Smooth muscle cell (in vitro differentiated cells): ENCODE measurements at regions not wholly inside any gene's neighbourhood (a gene's known extent, or its start where the extent isn't known, plus 50 kb on each side); places are given as distances from the start of the nearest gene placed in this dataset.

ENCODE experiments used
- DNase-seq: peaks from one replicate; lab custom pipeline; 2025; ENCODE audit not compliant: unreplicated experiment; lab: John Stamatoyannopoulos, UW
- H2AFZ ChIP-seq: fragments of 200-600 bp; sonication (generic); 2 replicates; pipeline ENCODE4 v1.6.0; 2016; ENCODE audit warnings: antibody characterized with exemption, low read depth, mild to moderate bottlenecking
- H3F3A ChIP-seq: fragments of 200-600 bp; sonication (generic); 2 replicates; pipeline ENCODE4 v1.6.0; 2017; ENCODE audit warnings: antibody characterized with exemption, low read depth
- H3K27ac ChIP-seq: fragments of 200-600 bp; sonication (generic); 2 replicates; pipeline ENCODE4 v1.5.1; 2016; ENCODE audit warnings: low read depth, mild to moderate bottlenecking
- H3K27me3 ChIP-seq: fragments of 200-600 bp; sonication (generic); 2 replicates; pipeline ENCODE4 v1.6.1; 2016; ENCODE audit warnings: low read depth, mild to moderate bottlenecking
- H3K36me3 ChIP-seq: fragments of 200-600 bp; sonication (generic); 2 replicates; pipeline ENCODE4 v1.5.1; 2016; ENCODE audit warnings: low read depth
- H3K4me1 ChIP-seq: fragments of 200-600 bp; sonication (generic); 2 replicates; pipeline ENCODE4 v1.5.1; 2016; ENCODE audit warnings: low read depth
- H3K4me2 ChIP-seq: fragments of 200-600 bp; sonication (generic); 2 replicates; pipeline ENCODE4 v1.6.0; 2016; ENCODE audit warnings: mild to moderate bottlenecking
- H3K4me3 ChIP-seq: fragments of 200-600 bp; sonication (generic); 2 replicates; pipeline ENCODE4 v1.5.1; 2016; ENCODE audit warnings: mild to moderate bottlenecking
- H3K79me2 ChIP-seq: fragments of 200-600 bp; sonication (generic); 2 replicates; pipeline ENCODE4 v1.6.0; 2016; ENCODE audit warnings: low read depth, mild to moderate bottlenecking
- H3K9ac ChIP-seq: fragments of 200-600 bp; sonication (generic); 2 replicates; pipeline ENCODE4 v1.6.0; 2016; ENCODE audit warnings: low read depth
- H3K9me3 ChIP-seq: fragments of 200-600 bp; sonication (generic); replicated peaks from 2 replicates; pipeline ENCODE4 v1.5.1; 2016; ENCODE audit warnings: low read depth
- H4K20me1 ChIP-seq: fragments of 200-600 bp; sonication (generic); 2 replicates; pipeline ENCODE4 v1.6.0; 2016; ENCODE audit warnings: low read depth
- WGBS: methylation state at CpG from one replicate; pipeline ENCODE4 v1.1.7; 2016; ENCODE audit warnings: low lambda C conversion rate; 5-methylcytosine and 5-hydroxymethylcytosine counted together
- TF ChIP-seq, protein P1 (sequence below): fragments of 200-600 bp; sonication (generic); IDR thresholded peaks from 2 replicates; pipeline ENCODE4 v1.5.1; 2017; ENCODE audit warnings: borderline replicate concordance, mild to moderate bottlenecking, antibody characterized with exemption; ENCODE audit not compliant: insufficient read depth, poor library complexity, severe bottlenecking

DNA sequence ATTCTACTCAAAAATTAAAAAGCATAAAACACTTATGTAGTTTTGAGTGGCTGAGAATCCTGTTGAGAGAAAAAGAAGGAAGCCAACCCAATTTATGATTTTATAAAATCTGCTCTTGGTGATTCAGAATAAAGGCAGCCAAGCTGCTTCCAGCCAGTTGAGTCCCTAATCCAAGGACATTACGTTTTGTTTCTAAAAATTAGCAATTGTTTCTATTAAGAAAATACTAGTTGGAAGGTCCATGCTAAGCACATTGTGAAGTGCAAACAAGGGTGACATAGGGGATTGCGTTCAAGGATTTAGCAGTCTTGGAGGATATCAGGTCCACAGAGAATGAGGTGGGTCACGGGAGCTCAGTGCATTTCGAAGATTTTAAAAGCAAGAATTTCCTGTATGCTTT, 987.7 kb downstream of the TYW1 start:
- 78% methylated on average over 4 of the region's 4 CpGs for WGBS
- Histone ChIP-seq H3K27ac (no peak overlapping the region), H3K36me3 (no peaks in the 10 kb centered on the region)

DNA sequence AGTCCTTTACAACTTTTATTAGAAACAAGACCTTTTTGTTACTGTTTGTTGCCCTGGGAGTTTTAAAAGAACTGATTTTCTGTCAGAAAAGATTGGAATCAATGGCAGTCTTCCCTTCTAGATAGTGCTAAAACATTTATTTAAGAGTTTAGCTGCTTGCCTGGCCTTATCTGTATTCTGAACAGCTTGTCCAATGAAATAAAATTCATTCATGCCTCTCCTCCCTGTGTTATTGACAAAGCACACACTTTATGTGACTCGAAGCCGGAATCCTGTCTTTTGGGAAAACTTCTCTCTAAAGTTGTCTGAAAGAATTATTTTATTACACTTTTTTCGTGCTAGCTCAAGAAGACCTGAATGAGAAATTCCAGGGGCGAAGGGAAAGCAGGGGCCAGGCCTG, 992.5 kb downstream of the TYW1 start:
- Histone ChIP-seq H3K4me1 (no peaks in the 10 kb centered on the region), H3K79me2 (no peaks in the 10 kb centered on the region), H3K9me3 (no peaks in the 10 kb centered on the region), H3K9ac (no peak overlapping the region), H2AFZ (no peak overlapping the region), H3F3A (no peaks in the 10 kb centered on the region), H3K4me2 (no peak overlapping the region), H3K4me3 (no peak overlapping the region), H3K36me3 (no peaks in the 10 kb centered on the region), H3K27ac (no peak overlapping the region), H3K27me3 (peaks cover 5% of the 10 kb centered on the region), H4K20me1 (no peaks in the 10 kb centered on the region)
- TF ChIP-seq, protein P1, sequence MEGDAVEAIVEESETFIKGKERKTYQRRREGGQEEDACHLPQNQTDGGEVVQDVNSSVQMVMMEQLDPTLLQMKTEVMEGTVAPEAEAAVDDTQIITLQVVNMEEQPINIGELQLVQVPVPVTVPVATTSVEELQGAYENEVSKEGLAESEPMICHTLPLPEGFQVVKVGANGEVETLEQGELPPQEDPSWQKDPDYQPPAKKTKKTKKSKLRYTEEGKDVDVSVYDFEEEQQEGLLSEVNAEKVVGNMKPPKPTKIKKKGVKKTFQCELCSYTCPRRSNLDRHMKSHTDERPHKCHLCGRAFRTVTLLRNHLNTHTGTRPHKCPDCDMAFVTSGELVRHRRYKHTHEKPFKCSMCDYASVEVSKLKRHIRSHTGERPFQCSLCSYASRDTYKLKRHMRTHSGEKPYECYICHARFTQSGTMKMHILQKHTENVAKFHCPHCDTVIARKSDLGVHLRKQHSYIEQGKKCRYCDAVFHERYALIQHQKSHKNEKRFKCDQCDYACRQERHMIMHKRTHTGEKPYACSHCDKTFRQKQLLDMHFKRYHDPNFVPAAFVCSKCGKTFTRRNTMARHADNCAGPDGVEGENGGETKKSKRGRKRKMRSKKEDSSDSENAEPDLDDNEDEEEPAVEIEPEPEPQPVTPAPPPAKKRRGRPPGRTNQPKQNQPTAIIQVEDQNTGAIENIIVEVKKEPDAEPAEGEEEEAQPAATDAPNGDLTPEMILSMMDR, result no peak
- DNase-seq, result no peak
- 62% methylated on average over 4 of the region's 4 CpGs for WGBS

More for the DNA sequence above, 987.7 kb downstream of the TYW1 start:
- Histone ChIP-seq H2AFZ (no peak overlapping the region), H4K20me1 (no peaks in the 10 kb centered on the region), H3K79me2 (no peaks in the 10 kb centered on the region), H3K27me3 (peaks cover 20% of the 10 kb centered on the region), H3K9ac (no peak overlapping the region), H3K4me2 (no peak overlapping the region), H3K4me1 (no peaks in the 10 kb centered on the region), H3K9me3 (no peaks in the 10 kb centered on the region), H3F3A (no peaks in the 10 kb centered on the region), H3K4me3 (no peak overlapping the region)
- TF ChIP-seq, protein P1, result no peak
- no peak for DNase-seq

DNA sequence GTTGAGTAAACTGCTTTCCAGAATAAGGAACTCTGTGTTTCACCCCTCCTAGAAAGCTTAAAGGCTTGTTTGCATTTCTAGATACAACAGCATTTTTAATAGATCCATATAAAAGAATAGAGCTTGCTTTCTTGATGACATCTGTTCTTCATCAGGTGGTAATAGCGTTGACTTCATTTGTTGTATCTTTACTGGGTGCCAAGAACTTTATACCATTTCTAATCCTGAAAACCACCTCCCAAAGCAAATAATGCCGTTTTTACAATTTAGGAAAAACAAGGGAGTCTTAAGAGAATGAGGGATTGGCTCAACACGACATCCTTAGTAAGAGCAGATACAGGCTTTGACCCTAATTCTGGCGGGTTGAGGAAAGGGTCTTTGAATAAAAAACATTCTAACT, 993.4 kb downstream of the TYW1 start:
- Histone ChIP-seq H3K9me3 (no peaks in the 10 kb centered on the region), H3K27ac (no peak overlapping the region), H2AFZ (no peak overlapping the region), H3K4me3 (no peak overlapping the region), H3K9ac (no peak overlapping the region), H3K4me1 (no peaks in the 10 kb centered on the region), H3F3A (no peaks in the 10 kb centered on the region), H4K20me1 (no peaks in the 10 kb centered on the region), H3K27me3 (no peaks in the 10 kb centered on the region), H3K79me2 (no peaks in the 10 kb centered on the region), H3K4me2 (no peak overlapping the region), H3K36me3 (no peaks in the 10 kb centered on the region)
- no peak for DNase-seq
- TF ChIP-seq, protein P1, result no peak
- WGBS, result 49% methylated on average over 4 of the region's 4 CpGs

DNA sequence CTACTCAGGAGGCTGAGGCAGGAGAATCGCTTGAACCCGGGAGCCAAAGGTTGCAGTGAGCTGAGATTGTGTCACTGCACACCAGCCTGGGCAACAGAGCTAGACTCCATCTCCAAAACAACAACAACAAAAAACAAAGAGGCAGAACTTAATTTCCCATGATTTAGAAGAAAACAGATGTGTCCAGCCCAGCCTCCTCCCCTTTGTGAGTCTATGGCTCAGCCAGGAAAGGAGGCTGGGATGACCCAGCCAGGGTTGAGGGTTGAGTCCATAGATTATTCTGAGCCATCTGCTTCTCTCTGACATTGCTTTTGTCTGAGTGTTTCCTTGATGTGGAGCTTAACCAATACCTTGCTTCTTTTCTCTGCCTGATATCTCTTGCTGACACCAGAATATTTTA, 994.1 kb downstream of the TYW1 start:
- no peak for DNase-seq
- no peaks in the 10 kb centered on the region for H4K20me1 ChIP-seq
- no peaks in the 10 kb centered on the region for H3K4me1 ChIP-seq
- H3K27me3 ChIP-seq, result no peaks in the 10 kb centered on the region
- TF ChIP-seq, protein P1, result no peak
- H3K9me3 ChIP-seq, result no peaks in the 10 kb centered on the region
- H3K4me3 ChIP-seq, result no peak overlapping the region
- no peaks in the 10 kb centered on the region for H3K36me3 ChIP-seq
- no peak overlapping the region for H3K27ac ChIP-seq
- 88% methylated on average over 2 of the region's 2 CpGs for WGBS
- H2AFZ ChIP-seq, result no peak overlapping the region
- no peaks in the 10 kb centered on the region for H3K79me2 ChIP-seq
- no peaks in the 10 kb centered on the region for H3F3A ChIP-seq
- H3K9ac ChIP-seq, result no peak overlapping the region
- H3K4me2 ChIP-seq, result no peak overlapping the region
